ENCODE measurements at regions not wholly inside any gene's neighbourhood (a gene's known extent, or its start where the extent isn't known, plus 50 kb on each side); places are given as distances from the start of the nearest gene placed in this dataset.

DNA sequence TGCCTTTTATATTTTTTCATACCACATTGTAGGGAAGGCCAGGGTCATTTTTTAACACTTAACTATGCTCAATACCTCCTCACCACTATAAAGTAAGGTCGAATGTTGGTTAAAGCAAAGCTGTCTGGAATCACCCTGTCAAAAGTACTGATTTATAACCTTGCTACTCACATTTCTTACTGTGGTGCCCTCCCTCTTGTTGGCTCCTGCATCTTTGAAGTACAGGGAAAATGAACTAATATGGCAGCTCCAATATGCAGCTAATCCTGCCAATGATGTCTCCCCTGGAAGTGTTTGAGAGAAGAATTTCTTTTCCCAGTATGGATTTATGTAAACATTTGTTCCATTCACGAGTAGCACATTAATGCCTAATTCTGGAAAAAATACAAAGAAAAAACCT is 108.4 kb upstream of the RPS23 start (continued):
- TF ChIP-seq, protein P1, sequence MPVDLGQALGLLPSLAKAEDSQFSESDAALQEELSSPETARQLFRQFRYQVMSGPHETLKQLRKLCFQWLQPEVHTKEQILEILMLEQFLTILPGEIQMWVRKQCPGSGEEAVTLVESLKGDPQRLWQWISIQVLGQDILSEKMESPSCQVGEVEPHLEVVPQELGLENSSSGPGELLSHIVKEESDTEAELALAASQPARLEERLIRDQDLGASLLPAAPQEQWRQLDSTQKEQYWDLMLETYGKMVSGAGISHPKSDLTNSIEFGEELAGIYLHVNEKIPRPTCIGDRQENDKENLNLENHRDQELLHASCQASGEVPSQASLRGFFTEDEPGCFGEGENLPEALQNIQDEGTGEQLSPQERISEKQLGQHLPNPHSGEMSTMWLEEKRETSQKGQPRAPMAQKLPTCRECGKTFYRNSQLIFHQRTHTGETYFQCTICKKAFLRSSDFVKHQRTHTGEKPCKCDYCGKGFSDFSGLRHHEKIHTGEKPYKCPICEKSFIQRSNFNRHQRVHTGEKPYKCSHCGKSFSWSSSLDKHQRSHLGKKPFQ (CRISPR knock-in tag; IDR thresholded peaks at IDR 0.05; ENCODE audit: insufficient replicate concordance): no peak
- TF ChIP-seq ZEB1 (IDR thresholded peaks at IDR 0.05; ENCODE audit: insufficient replicate concordance, low read depth) (no peak), ZNF615 (CRISPR knock-in tag; IDR thresholded peaks at IDR 0.05; ENCODE audit: borderline replicate concordance) (no peak), ZFP1 (CRISPR knock-in tag; IDR thresholded peaks at IDR 0.05) (no peak), MBNL3 (CRISPR knock-in tag; conservative IDR thresholded peaks at IDR 0.05) (no peak), ZNF124 (CRISPR knock-in tag; IDR thresholded peaks at IDR 0.05) (0 out of 2 replicates have a peak, but pooled peaks have one; percentile 7)
- TF ChIP-seq, protein P2, sequence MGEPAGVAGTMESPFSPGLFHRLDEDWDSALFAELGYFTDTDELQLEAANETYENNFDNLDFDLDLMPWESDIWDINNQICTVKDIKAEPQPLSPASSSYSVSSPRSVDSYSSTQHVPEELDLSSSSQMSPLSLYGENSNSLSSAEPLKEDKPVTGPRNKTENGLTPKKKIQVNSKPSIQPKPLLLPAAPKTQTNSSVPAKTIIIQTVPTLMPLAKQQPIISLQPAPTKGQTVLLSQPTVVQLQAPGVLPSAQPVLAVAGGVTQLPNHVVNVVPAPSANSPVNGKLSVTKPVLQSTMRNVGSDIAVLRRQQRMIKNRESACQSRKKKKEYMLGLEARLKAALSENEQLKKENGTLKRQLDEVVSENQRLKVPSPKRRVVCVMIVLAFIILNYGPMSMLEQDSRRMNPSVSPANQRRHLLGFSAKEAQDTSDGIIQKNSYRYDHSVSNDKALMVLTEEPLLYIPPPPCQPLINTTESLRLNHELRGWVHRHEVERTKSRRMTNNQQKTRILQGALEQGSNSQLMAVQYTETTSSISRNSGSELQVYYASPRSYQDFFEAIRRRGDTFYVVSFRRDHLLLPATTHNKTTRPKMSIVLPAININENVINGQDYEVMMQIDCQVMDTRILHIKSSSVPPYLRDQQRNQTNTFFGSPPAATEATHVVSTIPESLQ (CRISPR knock-in tag; conservative IDR thresholded peaks at IDR 0.05): 0 out of 2 replicates have a peak, but pooled peaks have one; percentile 12

DNA sequence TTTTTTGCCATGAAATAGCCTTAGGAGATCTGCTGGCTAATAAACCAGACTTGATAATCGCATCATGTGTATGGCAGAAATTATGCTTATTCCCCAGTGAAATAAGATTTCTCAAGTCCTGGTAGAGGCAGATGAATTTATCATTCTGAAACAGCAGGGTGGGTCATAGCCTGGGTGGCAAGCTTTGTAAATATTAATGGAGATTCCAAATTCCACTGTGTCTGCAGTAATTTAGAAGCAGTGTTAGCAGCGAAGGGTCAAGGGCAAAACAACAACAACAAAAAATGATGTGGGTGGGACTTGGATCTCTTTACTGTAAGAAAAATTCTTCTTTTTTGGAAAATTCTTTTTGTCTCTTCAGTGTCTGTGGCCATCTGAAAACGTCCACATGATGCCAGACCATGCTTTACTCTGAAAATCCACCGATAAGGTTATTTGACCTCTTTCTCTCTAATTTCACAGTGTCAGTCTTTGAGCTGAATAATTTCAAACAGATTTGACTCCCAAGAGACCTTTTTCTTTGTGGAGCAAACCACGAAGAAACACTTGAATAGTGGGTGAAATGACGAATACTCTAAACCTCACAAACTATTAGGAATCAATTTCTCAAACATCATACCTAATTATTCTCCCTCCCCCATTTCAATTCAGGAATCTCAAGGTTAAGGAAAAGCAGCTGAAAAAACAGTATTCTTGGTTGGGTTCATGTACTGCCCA is 106.0 kb upstream of the RPS23 start:
- no peaks in the 10 kb centered on the region for H3K27me3 ChIP-seq (ENCODE audit: control insufficient read depth in 1 of 2, insufficient read depth in 2 of 2, low read length in 2 of 2)
- peaks cover 6% of the 10 kb centered on the region; the same call in 1 of the 2 replicates for H3K9me3 ChIP-seq (ENCODE audit: low read length)
- no peaks in the 10 kb centered on the region for H3K79me2 ChIP-seq (ENCODE audit: insufficient read depth, low read length)
- H4K20me1 ChIP-seq (ENCODE audit: insufficient read depth, low read length): no peaks in the 10 kb centered on the region
- no TSS peak for BruUV-seq (replicated peaks)
- no peak for FAIRE-seq
- no peak overlapping the region for H3K27ac ChIP-seq (ENCODE audit: extremely low read length, insufficient read depth, low read length)
- H3K36me3 ChIP-seq (replicated peaks in 1 of 2; ENCODE audit: control insufficient read depth in 1 of 2, insufficient read depth in 2 of 2, low read length in 2 of 2): no peaks in the 10 kb centered on the region
- 86% methylated on average over 6 of the region's 6 CpGs for WGBS (ENCODE audit: low lambda C conversion rate)
- peaks cover 65% of the 10 kb centered on the region for H3K4me1 ChIP-seq (ENCODE audit: insufficient read depth, low read length)
- no peak for ATAC-seq
- ChIA-PET CTCF (ENCODE audit: low intra/inter-chr PET ratio, low total read pairs) (no interaction called here), POLR2A (no interaction called here)
- no peak overlapping the region for H3K4me2 ChIP-seq (ENCODE audit: low read depth, low read length)
- in situ Hi-C loops (cut with HindIII; ENCODE audit: extremely low pct_ligation_motif_present, low pct_unique_long_range_greater_than_20kb): no loop called here
- H3K9ac ChIP-seq (ENCODE audit: insufficient read depth, low read depth, low read length): no peak overlapping the region
- no peak overlapping the region for H3K4me3 ChIP-seq (replicated peaks in 1 of 3; ENCODE audit: insufficient read depth in 1 of 3, low read depth in 2 of 3, low read length in 3 of 3)
- no peak for DNase-seq (ENCODE audit: low spot score)
- intact Hi-C loops (cut with micrococcal nuclease; ENCODE audit: unreplicated experiment): no loop called here
- no peak overlapping the region for H2AFZ ChIP-seq (ENCODE audit: low read length)
- TF ChIP-seq RXRB (CRISPR knock-in tag; IDR thresholded peaks at IDR 0.05; ENCODE audit: borderline replicate concordance): no peak
- no peak for TF ChIP-seq SOX6 (IDR thresholded peaks at IDR 0.05)
- no peak for TF ChIP-seq SOX6 (CRISPR knock-in tag; IDR thresholded peaks at IDR 0.05)
- no peak for TF ChIP-seq ZEB1 (IDR thresholded peaks at IDR 0.05; ENCODE audit: insufficient replicate concordance, low read depth)
- TF ChIP-seq ZNF235 (CRISPR knock-in tag; IDR thresholded peaks at IDR 0.05; ENCODE audit: borderline replicate concordance): no peak
- no peak for TF ChIP-seq IKZF4 (CRISPR knock-in tag; IDR thresholded peaks at IDR 0.05; ENCODE audit: borderline replicate concordance, low read depth, not compliant biosample characterization)
- TF ChIP-seq, protein P3, sequence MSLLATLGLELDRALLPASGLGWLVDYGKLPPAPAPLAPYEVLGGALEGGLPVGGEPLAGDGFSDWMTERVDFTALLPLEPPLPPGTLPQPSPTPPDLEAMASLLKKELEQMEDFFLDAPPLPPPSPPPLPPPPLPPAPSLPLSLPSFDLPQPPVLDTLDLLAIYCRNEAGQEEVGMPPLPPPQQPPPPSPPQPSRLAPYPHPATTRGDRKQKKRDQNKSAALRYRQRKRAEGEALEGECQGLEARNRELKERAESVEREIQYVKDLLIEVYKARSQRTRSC (CRISPR knock-in tag; IDR thresholded peaks at IDR 0.05; ENCODE audit: low read depth): no peak
- TF ChIP-seq, protein P4, sequence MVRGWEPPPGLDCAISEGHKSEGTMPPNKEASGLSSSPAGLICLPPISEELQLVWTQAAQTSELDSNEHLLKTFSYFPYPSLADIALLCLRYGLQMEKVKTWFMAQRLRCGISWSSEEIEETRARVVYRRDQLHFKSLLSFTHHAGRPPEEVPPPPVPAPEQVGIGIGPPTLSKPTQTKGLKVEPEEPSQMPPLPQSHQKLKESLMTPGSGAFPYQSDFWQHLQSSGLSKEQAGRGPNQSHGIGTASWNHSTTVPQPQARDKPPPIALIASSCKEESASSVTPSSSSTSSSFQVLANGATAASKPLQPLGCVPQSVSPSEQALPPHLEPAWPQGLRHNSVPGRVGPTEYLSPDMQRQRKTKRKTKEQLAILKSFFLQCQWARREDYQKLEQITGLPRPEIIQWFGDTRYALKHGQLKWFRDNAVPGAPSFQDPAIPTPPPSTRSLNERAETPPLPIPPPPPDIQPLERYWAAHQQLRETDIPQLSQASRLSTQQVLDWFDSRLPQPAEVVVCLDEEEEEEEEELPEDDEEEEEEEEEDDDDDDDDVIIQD (CRISPR knock-in tag; IDR thresholded peaks at IDR 0.05; ENCODE audit: low read depth): no peak
- no peak for TF ChIP-seq CBX2 (IDR thresholded peaks at IDR 0.05; ENCODE audit: low read depth, low read length)
- no peak for TF ChIP-seq CBX2 (CRISPR knock-in tag; IDR thresholded peaks at IDR 0.05; ENCODE audit: low read depth)
- no peak for TF ChIP-seq ZNF619 (CRISPR knock-in tag; IDR thresholded peaks at IDR 0.05)
- TF ChIP-seq NR2C2 (CRISPR knock-in tag; IDR thresholded peaks at IDR 0.05; ENCODE audit: borderline replicate concordance): no peak

Measured in HepG2 (cell line).